HG03095 (cell line): ENCODE measurements at regions not wholly inside any gene's neighbourhood (a gene's known extent, or its start where the extent isn't known, plus 50 kb on each side); places are given as distances from the start of the nearest gene placed in this dataset.

Experiments used
- ATAC-seq: cut with Tn5 transposase; IDR thresholded peaks from one replicate; pipeline ENCODE4 v1.9.1; 2021; ENCODE audit warnings: moderate library complexity; ENCODE audit not compliant: unreplicated experiment

DNA sequence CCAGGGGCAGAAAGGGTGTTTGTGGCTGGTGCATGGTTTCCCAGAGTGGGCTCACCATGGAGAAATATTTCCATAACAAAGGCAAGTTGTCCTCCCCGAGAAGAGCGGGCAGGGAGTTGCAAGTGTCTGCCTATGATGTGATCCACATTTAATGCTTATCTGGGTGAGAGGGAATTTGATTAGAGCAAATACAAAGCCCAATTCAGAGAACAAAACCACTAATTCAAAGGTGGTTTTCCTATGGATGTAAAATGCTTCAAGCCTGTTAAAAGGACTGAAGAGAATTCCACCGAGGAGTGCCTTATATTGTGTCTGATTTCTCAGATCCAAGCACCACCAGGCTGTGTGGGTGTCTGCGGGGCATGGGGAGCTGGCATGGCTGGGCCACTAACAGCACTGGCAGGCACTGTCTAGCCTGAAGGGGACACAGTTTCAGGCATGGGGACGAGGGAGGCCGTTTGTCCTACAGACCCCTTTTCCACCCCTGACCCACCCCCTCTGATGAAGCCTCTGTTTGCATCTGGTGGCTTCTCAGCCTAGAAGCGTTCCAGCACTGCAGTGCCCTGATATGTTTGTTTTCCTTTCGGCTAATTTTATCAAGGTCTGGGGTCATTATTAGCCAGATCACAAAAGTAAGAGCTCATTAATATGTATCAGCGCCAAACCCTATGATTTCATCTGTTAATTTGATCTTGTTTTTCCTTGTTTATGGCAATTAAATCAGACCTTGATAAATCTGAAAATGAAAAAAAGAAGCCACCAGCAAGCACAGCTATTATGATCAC lies 357.3 kb downstream of the HRH4 start:
- no peak for ATAC-seq

DNA sequence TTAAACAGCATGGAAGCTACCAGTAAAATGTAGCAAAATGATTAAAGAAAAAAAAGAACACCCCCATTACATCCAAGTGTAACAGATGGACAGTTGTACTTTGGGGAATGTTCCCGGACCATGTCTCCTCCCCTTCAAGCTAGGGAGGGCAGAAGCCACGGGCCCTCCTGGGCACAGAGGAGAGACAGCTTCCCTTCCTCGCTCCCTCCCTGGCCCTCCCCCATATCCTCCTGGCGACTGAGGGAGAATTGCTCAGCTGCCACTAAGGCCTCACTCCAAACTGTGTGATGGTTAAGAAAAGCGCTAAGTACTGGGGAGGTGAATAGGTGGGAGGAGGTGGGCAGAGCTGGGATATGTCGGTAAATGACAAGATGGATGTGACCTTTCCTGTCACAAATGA lies 358.0 kb downstream of the HRH4 start:
- no peak for ATAC-seq

DNA sequence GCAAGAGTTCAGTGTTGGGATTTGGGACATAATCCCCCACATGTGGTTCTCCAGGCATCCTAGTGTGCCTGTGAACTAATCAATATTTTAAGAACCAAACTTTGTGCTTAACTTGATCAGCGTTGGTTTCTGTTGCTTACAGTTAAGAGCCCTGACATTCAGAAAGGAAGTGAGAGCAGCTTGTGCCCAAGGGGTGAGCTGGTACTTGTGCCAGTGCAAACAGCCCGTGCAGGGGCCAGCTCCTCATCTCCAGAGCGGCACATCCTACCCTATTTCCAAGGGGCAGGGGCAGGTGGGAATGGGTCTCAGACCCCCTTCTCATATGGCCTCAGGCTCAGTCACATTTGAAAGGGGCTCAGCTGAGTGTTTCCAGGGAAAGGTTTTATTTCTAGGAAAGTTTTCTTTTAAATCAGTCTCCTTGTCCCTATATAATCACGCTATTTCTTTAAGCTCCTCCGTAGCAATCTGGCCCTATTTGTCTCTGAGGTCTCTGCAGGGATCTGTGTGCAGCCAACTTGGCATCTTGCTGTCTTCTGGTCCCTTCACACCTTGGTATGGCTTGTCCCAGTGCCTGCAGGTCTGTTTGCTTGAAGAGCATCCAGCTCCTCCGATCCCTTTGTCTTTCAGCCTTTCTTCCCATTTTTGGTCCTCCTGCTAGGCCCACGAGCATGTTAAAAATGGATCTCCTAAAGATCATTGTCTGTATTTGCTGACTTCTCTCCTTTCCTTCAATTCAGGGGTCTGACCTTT lies 358.9 kb downstream of the HRH4 start:
- ATAC-seq = no peak

DNA sequence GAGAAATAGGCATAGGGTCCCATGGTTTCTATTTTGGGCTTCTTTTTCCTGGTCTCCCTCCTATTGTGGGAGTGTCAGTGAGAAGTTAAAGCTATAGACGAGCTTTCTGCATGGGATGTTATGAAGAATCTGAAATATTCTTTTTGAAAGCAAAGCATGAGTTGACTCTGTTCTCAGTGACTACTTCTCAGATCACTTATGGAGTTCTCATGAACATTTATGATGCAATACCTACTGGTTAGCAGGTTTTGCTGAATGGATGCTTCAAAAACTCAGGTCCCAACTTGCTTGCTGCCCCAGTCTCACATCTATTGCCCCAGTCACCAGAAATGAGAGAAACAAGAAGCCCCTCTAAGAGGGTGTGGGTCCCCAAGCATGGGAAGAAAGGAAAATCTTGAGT lies 365.0 kb downstream of the HRH4 start:
- no peak for ATAC-seq

DNA sequence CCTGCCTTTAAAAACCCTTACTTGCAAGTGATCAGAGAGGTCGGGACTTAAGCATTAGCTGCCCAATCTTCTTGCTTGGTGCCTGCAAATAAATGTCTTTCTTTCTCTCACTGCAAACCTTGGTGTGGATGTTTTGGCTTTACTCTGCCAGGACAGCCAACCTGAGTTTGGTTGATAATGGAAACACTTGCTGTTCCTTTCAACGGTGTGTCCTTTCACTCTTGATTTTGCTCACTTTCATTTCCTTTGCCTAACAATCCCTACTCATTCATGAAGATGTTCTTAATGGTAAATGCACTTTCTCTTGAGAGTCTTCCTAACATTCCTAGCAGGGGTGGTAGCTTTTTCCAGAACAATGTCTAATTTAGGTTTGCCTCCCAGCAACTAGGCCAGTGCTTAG lies 366.2 kb downstream of the HRH4 start:
- no peak for ATAC-seq

DNA sequence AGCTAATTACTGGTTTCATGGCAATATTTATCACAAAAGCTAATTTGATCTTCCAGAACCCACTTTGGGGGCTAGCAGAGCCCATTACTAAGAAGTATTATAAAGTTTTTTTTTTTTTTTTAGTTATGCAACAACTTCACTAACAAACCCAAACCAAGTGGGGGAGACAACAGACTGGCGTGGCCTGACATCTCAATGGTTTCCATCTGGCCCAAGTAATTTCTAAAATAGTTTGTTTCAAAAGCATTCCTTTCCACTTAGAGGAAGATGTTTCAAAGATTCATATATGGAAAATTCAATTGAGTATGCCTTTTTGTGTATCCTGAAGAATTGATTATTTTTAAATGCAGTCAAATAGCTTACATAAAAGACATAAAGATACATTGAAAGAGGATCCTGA lies 367.1 kb downstream of the HRH4 start:
- no peak for ATAC-seq

DNA sequence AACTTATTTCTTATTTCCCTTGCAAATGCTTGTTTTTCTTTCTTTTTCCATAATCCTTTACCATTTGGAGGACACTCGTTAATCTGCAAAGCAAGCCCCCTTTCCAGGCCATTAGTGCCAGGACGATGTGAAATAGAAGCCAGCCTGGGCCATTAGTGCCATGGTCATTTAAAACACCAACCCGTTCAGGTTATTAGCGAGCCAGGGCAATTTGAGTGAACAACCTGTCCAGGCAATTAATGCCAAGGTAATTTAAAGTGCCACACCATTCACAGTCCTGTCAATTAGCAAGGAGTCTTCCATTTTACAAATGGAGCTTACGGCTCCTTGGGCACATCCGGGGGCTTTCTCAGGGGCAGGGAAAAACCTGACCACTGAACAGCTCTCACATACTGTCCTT lies 370.6 kb downstream of the HRH4 start:
- ATAC-seq = no peak

DNA sequence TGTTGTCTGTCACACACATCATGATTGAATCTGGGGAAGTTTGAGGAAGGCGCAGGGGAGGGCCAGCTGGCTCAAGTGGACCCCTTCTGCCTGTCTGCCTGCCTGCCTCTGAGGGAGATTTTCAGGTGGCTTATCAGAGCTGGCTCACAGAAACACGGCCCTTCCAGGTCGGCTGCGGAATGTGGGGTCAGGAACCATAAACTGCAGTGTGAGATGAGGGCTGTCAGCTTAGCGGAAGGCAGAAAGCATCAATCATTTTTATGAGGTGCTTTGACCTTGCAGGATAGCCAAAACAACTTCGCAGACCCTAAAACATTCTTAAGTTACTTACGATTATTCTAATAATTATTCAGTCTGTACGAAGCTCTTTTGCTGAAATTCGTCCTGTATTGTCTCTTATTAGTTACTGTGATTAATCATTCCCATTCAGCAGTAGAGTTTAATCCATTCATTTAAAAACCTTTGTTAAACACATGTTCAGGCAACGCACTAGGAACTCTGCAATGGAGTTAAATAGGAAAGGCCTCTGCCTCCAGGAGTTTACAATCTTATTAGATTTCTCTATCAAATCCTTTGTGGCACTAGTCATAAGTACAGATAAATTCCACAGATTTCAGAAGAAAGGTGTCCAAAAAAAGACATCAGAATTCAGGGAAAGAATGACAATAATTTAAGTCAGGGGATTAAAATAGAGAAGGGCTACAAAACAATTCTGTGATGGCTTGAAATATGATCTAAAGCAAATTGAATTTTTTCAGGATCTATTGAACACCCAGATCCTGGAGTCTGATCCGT lies 371.6 kb downstream of the HRH4 start:
- ATAC-seq = no peak

DNA sequence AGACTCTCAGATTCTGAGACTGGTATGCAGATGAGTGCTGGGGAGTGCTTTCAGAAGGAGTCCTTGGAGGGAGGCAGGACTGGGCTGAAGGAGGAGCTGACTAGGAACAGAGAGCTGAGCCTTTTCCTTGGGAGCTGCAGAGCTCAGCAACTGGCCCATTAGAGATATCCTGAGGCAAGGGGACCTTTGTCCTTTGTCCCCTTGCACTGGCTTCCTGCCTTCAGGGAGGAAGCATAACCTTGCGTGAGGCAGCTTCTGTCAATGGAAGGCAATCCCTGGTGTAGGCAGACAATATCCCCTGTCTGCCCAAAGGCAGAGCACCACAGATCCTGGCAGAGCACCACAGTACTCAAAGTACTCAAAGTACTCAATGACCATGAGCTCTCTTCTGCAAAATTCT lies 375.3 kb downstream of the HRH4 start:
- no peak for ATAC-seq

DNA sequence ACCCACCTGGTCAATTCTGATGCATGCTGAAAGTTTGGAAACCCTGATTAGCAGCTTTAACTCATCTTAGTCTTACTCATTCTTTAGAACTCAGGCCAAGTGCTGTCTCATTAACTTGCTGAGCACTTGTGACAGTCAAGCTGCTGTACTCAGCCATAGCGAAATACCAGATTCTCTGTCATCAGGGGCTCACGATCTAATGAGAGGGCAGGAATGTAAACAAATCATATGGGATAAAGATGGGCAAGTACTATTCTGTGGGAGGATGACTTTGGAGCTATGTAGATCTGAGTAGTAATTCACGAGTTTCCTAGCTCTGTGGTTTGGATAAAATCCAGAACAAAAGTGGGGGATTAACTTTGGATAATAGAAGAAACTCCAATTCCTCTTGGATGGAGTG lies 376.6 kb downstream of the HRH4 start:
- no peak for ATAC-seq

DNA sequence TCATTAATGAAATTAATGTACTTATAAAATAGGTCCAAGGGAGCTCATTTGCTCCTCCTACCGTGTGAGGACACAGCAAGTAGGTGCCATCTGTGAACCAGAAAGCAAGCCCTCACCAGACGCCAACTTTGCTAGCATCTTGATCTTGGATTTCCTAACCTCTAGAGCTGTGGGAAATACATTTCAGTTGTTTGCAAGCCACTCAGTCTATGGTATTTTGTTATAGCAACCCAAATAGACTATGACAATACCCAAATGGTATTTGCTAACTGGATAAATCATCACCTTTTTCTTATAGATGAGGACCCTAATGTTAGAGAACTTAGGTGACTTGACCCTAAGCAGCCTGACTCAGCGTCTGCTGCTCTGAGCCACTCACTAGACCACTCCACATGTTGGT lies 379.6 kb downstream of the HRH4 start:
- ATAC-seq = no peak

DNA sequence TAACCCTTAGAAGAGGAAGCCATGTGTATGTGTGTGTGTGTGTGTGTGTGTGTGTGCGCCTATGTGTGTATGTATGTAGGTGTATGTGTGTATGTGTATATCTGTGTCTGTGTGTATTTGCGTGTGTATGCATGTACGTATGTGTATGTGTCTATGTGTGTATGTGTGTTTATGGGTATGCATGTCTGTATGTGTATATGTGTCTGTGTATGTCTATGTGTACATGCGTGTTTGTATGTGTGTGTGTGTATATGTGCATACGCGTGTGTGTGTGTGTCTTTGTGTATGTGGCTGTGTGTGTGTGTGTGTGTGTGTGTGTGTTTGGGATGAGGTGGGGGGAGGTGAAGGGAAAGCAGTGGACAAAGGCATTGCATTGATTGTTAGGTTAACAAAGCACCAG lies 380.2 kb downstream of the HRH4 start:
- no peak for ATAC-seq

DNA sequence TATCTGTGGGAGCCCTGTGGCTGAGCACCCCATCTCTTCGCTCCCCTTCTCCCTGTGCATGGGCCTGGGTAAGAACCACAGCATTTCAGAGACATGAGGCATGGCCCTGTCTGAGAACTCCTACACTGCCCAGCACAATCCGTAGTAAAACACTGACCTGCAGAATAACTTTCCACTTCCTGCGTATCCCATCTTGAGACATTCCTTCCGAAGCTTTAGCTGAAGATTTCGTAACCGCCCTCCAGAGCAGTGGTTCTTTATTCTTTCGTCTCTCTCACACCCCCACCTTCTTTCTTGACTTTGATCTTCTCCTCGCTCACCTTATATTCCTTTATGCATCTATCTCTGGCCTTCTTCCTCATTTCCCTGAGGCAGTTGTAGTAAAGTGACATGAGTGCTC lies 381.1 kb downstream of the HRH4 start:
- no peak for ATAC-seq

DNA sequence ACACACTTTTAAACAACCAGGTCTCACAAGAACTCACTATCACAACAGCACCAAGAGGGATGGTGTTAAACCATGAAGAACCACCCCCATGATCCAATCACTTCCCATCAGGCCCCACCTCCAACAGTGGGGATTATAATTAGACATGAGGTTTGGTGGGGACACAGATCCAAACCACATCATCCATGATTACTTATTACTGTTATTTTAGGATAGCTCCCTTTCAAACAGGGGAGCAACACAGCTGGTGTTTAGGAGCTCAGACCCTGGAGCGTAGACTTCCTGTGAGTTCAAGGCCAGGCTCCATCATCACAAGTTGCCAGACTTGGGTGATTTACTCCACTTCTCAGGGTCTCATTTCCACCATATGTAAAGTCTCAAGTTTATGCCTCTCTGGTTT lies 382.7 kb downstream of the HRH4 start:
- no peak for ATAC-seq

DNA sequence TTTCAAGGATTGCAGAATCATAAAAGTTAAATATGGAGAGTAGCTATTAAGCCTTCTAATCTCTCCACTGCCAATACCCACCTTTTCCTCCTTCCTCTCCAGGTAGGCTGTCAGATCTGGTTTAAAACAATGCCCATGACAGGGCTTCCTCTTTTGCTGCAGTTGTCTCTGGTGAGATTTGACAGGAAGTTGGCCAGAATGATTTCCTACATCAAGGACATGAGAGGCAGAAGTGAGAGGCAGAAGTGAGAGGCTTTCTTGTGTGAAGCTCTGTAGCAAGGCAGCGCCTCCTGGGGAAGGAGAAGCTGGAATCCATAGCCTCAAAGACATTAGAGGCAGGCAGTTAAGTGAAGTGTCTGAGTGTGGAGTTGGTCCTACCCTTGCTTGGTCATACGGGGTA lies 385.7 kb downstream of the HRH4 start:
- no peak for ATAC-seq

DNA sequence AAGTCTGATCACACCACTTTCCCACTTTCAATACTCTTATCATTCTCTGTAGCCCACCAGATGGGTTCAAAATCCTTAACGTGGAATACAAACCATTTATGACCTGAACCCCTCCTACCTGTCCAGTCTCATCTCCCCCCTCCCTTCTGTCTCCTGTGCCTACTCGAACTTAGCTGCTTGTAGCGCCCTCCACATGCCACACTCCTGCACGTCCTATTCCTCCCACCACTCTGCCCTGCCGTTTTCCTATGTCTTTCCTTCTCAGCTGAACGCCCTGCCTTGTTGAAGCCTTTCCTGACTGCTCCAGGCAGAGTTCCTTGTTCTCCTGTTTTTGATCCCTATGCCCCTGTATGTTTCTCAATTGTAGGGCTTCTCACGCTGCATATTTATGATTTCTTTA lies 390.1 kb downstream of the HRH4 start:
- ATAC-seq = no peak

DNA sequence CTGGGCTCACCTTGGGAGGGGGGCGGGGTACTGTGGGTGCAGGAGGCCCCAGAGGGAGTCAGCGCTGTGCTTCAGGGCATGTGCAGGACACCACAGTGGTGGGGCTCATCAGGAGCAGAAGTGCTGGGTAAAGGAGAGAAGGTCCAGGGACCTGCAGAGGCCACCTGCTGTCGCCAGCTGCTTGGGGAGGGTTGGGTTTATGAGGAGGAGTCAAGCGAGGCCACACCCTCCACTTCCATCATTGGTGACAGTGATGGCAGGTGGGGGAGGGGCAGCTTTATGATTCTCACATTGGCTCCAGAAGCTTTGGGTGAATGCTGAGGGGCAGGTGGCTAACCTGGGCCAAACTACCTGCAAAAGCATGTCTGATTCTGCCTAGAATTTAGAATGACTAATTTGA lies 392.6 kb downstream of the HRH4 start:
- no peak for ATAC-seq

DNA sequence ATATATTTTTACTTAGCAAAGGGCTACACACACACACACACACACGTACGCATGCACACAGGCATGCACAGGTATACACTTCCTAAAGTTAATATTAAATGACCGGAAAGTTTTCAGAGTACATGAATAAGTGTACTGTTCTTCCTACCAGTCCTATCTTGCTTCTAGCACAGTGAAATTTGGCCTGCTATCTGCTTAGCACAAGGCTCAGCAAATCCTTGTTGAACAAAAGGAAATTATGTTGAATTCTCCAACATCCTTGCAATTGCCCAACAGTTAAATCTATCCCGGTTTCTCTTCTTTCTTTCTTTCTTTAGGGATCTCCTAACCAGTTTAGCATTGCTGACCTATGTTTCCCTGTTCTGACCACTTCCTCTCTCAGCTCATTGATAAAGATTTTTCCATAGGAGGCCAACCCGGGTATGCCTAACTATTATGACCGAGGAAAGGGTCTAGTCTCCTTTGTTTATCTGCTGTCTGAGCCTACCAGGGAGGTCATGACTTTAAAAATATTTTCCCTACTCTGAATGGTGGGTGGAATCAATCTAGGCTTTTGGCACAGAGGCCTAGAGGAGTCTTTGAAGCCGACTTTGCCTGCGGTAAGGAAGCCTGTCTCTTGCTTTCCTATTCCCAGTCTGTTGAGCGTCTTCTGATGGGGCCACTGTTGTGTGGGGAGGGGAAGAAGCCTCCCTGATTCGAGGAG lies 400.7 kb downstream of the HRH4 start:
- ATAC-seq = no peak

DNA sequence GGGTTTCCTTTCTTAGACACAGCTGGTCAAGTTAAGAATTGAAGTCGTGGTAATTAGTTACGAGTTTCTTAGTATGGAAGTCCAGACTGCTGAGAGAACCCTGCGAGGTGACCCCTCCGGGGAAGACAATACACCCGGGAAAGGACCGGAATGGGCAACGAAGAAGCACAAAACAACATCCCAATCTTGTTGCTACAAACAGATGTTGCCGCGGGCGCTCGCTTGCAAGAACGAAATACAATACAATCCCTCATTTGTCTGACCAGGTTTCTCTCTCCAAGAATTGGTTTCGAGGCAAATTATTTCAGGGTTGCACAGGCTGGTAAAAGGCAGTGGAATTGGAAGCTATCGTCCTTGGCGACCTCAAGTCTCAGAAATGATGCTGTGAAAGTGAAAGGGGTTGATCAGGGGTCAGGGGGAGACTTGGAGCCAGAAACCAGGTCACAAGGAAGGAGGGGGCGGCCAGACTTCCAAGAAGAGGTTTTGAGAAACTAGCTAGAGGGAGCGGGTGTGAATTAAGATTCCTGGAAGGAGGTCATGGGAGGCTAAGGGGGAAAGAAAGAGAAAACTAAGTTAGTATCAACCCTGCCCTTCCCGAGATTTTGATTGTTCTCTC lies 401.9 kb downstream of the HRH4 start:
- no peak for ATAC-seq

DNA sequence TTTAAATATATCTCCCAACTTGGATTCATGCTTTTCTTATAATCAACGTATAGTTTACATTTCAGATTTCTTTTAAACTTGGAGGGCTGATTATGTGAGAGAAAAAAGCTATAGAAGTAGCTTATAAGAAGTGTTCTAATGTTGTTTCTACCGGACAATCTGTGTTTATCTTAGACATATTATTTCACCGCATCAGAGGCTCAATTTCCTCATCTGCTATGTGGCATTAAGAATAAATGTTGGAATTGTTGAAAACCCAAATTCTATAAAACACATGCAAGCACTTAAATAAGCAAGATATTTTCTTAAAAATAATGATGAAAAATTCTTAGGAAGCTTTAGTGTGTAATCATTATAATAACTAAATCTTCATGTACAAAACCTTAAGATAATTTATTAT lies 407.9 kb downstream of the HRH4 start:
- ATAC-seq = no peak

DNA sequence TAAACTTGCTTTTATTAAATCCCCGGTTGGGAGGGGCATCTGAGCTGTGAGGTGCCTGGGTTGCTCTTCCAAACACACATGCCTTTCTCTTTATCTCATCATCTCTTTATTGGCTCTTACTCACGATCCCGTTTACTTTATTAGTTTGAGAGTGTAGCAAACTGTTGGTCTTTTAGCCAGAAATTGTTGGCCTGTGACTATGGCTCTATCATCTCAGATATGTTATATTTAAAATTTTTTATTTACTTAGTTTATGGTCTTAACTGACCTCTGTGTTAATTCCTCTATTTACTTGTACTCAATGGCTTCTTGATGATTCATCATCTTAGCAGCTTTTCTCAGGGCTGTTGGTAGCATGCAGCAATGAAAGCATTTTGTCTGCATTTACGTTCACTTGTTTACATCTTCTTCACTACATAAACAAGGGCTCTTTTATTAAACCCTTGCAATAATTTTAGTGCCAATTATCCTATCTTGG lies 408.4 kb downstream of the HRH4 start:
- no peak for ATAC-seq
